GM19023 (cell line): ENCODE measurements at regions not wholly inside any gene's neighbourhood (a gene's known extent, or its start where the extent isn't known, plus 50 kb on each side); places are given as distances from the start of the nearest gene placed in this dataset.
"Not testable (repeated sequence)": the region's sequence is repeated elsewhere in the genome, so short reads cannot be mapped to it uniquely, and the experiment has no call there.

Experiments used
- ATAC-seq: cut with Tn5 transposase; IDR thresholded peaks from one replicate; pipeline ENCODE4 v1.9.1; 2021; ENCODE audit warnings: mild to moderate bottlenecking, moderate library complexity; ENCODE audit not compliant: unreplicated experiment

- no peak for ATAC-seq
Measured at GRCh38 chr11:82080160-82080559, 653.5 kb downstream of the FAM181B start.

GRCh38 chr11:82076126-82076525, 657.5 kb downstream of the FAM181B start:
- ATAC-seq, result no peak

- ATAC-seq, result no peak
Measured at GRCh38 chr11:82059505-82059904, 674.2 kb downstream of the FAM181B start.

GRCh38 chr11:82056450-82056849, 677.2 kb downstream of the FAM181B start:
- no peak for ATAC-seq

- no peak for ATAC-seq
Measured at GRCh38 chr11:82049199-82049598, 684.5 kb downstream of the FAM181B start.

GRCh38 chr11:82047200-82047599, 686.5 kb downstream of the FAM181B start:
- ATAC-seq, result no peak

GRCh38 chr11:82046778-82047177, 686.9 kb downstream of the FAM181B start:
- no peak for ATAC-seq

- no peak for ATAC-seq
Measured at GRCh38 chr11:82045748-82046457, 687.8 kb downstream of the FAM181B start.

- no peak for ATAC-seq
Measured at GRCh38 chr11:82043316-82043715, 690.3 kb downstream of the FAM181B start.

- ATAC-seq, result no peak
Measured at GRCh38 chr11:82041764-82042163, 691.9 kb downstream of the FAM181B start.

GRCh38 chr11:82038154-82038553, 695.5 kb downstream of the FAM181B start:
- ATAC-seq, result no peak

- no peak for ATAC-seq
Measured at GRCh38 chr11:82034527-82034926, 699.1 kb downstream of the FAM181B start.

- ATAC-seq, result not testable (repeated sequence)
Measured at GRCh38 chr11:82027335-82027734, 706.3 kb downstream of the FAM181B start.

GRCh38 chr11:82024760-82025159, 708.9 kb downstream of the FAM181B start:
- no peak for ATAC-seq

GRCh38 chr11:82012276-82012675, 721.4 kb downstream of the FAM181B start:
- no peak for ATAC-seq

- ATAC-seq, result no peak
Measured at GRCh38 chr11:82009133-82009532, 724.5 kb downstream of the FAM181B start.

GRCh38 chr11:82007521-82007920, 726.1 kb downstream of the FAM181B start:
- no peak for ATAC-seq

- ATAC-seq, result no peak
Measured at GRCh38 chr11:82004537-82005213, 729.0 kb downstream of the FAM181B start.

GRCh38 chr11:82003671-82004515, 729.8 kb downstream of the FAM181B start:
- ATAC-seq, result no peak

GRCh38 chr11:82003024-82003423, 730.6 kb downstream of the FAM181B start:
- ATAC-seq, result no peak

GRCh38 chr11:81995889-81996288, 737.8 kb downstream of the FAM181B start:
- no peak for ATAC-seq

- ATAC-seq, result no peak
Measured at GRCh38 chr11:81993755-81994154, 739.9 kb downstream of the FAM181B start.
